Thoracic aorta (tissue), 2 donors: ENCODE measurements at regions not wholly inside any gene's neighbourhood (a gene's known extent, or its start where the extent isn't known, plus 50 kb on each side); places are given as distances from the start of the nearest gene placed in this dataset.

ENCODE experiments used
- ATAC-seq: fragments of 150-250 bp; one replicate; pipeline ENCODE4 v1.8.0; 2017; ENCODE audit warnings: low read depth; ENCODE audit not compliant: insufficient number of reproducible peaks, low FRiP score
- DNase-seq: peaks from one replicate; pipeline ENCODE4 v3.0.0-alpha.2; 2020; ENCODE audit warnings: low spot score
- H3K27ac ChIP-seq, 2 donors: fragments of 200-600 bp; sonication (generic); 1 replicate in 1 of 2; 2 replicates in 1 of 2; pipeline ENCODE4 v1.5.1; 2016; ENCODE audit warnings: mild to moderate bottlenecking in 2 of 2, moderate library complexity in 2 of 2
- H3K27me3 ChIP-seq: fragments of 200-600 bp; sonication (generic); replicated peaks from 2 replicates; pipeline ENCODE4 v1.6.0; 2016; ENCODE audit warnings: mild to moderate bottlenecking; ENCODE audit not compliant: insufficient read depth
- H3K36me3 ChIP-seq: fragments of 200-600 bp; sonication (generic); one replicate; pipeline ENCODE4 v1.5.1; 2016
- H3K4me1 ChIP-seq, 2 donors: fragments of 200-600 bp; sonication (generic); 1 replicate in 1 of 2; 2 replicates in 1 of 2; pipeline versions ENCODE4 v1.5.1 to v1.6.0; 2016; ENCODE audit warnings: low read depth in 2 of 2, mild to moderate bottlenecking in 1 of 2; ENCODE audit not compliant: control insufficient read depth in 1 of 2
- H3K4me3 ChIP-seq: fragments of 200-600 bp; sonication (generic); 2 replicates; pipeline ENCODE4 v1.5.1; 2016; ENCODE audit warnings: mild to moderate bottlenecking
- H3K9me3 ChIP-seq: fragments of 200-600 bp; sonication (generic); 2 replicates; pipeline ENCODE4 v1.5.1; 2016
- CTCF ChIP-seq: fragments of 200-600 bp; sonication (generic); IDR thresholded peaks from one replicate; pipeline ENCODE4 v1.5.1; 2019; ENCODE audit warnings: antibody characterized with exemption

- no peaks in the 10 kb centered on the region for H3K4me1 ChIP-seq
- TF ChIP-seq CTCF: no peak
- no peak overlapping the region for H3K4me3 ChIP-seq
- no peak overlapping the region for H3K27ac ChIP-seq
- H3K9me3 ChIP-seq: no peaks in the 10 kb centered on the region
- no peaks in the 10 kb centered on the region for H3K36me3 ChIP-seq
- ATAC-seq (no peak), DNase-seq (no peak)
- no peaks in the 10 kb centered on the region for H3K27me3 ChIP-seq
These were observed 403.2 kb downstream of the NPIPA7 start for GRCh38 chr16:16782153-16782552.

GRCh38 chr16:16788004-16788403, 409.1 kb downstream of the NPIPA7 start:
- H3K4me3 ChIP-seq: no peak overlapping the region
- no peaks in the 10 kb centered on the region for H3K27me3 ChIP-seq
- TF ChIP-seq CTCF: no peak
- no peak overlapping the region for H3K27ac ChIP-seq
- no peak for ATAC-seq
- DNase-seq: no peak
- H3K9me3 ChIP-seq: peaks cover 5% of the 10 kb centered on the region
- no peaks in the 10 kb centered on the region for H3K4me1 ChIP-seq
- H3K36me3 ChIP-seq: no peaks in the 10 kb centered on the region

- peaks cover 5% of the 10 kb centered on the region for H3K9me3 ChIP-seq
- H3K4me3 ChIP-seq: no peak overlapping the region
- ATAC-seq: no peak
- no peak for TF ChIP-seq CTCF
- H3K27ac ChIP-seq: no peak overlapping the region
- no peaks in the 10 kb centered on the region for H3K27me3 ChIP-seq
- no peak for DNase-seq
- no peaks in the 10 kb centered on the region for H3K36me3 ChIP-seq
- H3K4me1 ChIP-seq: no peaks in the 10 kb centered on the region
These were observed 411.7 kb downstream of the NPIPA7 start for GRCh38 chr16:16790597-16790996.

GRCh38 chr16:16791051-16791450, 412.1 kb downstream of the NPIPA7 start:
- no peak for ATAC-seq

GRCh38 chr16:16797239-16797638, 418.3 kb downstream of the NPIPA7 start:
- Histone ChIP-seq H3K4me1 (no peaks in the 10 kb centered on the region), H3K27me3 (no peaks in the 10 kb centered on the region), H3K27ac (no peak overlapping the region), H3K36me3 (no peaks in the 10 kb centered on the region), H3K9me3 (no peaks in the 10 kb centered on the region), H3K4me3 (no peak overlapping the region)
- ATAC-seq (no peak), DNase-seq (no peak)
- TF ChIP-seq CTCF: no peak

More at GRCh38 chr16:16791051-16791450, 412.1 kb downstream of the NPIPA7 start:
- no peak for TF ChIP-seq CTCF
- Histone ChIP-seq H3K27me3 (no peaks in the 10 kb centered on the region), H3K4me3 (no peak overlapping the region), H3K4me1 (no peaks in the 10 kb centered on the region), H3K27ac (no peak overlapping the region), H3K9me3 (peaks cover 5% of the 10 kb centered on the region), H3K36me3 (no peaks in the 10 kb centered on the region)
- DNase-seq: no peak
